HG03066 (cell line): ENCODE measurements at regions not wholly inside any gene's neighbourhood (a gene's known extent, or its start where the extent isn't known, plus 50 kb on each side); places are given as distances from the start of the nearest gene placed in this dataset.
"Not testable (repeated sequence)": the region's sequence is repeated elsewhere in the genome, so short reads cannot be mapped to it uniquely, and the experiment has no call there.

ENCODE experiments used
- ATAC-seq: cut with Tn5 transposase; IDR thresholded peaks from one replicate; pipeline ENCODE4 v1.9.1; 2021; ENCODE audit warnings: low read depth; ENCODE audit not compliant: unreplicated experiment

DNA sequence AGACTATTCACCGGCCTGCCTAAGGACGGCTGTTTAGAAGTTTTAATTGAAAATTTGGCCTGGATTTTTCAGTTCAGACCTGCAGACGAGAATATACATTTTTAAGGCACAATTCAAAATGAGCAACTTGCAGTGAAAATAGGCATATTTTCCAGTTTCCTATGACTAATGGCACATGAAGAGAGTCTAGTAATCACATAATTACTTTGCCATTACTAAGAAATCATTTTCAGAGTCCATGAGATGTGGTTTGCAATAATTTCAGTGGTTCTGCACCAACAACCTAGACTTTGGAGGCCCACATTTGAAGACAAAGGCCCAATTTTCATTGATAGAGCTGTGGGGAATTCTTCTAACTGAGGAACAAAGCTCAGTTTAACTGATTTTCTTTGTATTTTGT lies 205.3 kb downstream of the SOX2 start:
- no peak for ATAC-seq

DNA sequence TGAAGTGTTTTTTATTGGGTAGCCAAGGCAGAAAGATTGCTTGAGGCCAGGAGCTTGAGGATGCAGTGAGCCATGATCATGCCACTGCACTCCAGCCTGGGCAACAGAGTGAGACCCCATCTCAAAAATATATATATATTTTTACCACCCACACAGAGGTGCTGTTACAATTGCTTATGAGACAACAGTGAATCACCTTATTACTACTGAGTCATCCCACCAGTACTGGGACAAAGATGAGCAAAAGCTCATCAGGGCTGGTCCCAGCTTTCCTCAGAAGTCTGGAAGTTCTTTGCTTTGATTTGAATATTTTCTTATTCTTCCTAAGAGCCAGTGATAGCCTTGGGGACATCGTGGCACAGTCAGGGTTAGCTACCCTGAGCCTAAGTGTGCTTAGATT lies 207.7 kb downstream of the SOX2 start:
- no peak for ATAC-seq

DNA sequence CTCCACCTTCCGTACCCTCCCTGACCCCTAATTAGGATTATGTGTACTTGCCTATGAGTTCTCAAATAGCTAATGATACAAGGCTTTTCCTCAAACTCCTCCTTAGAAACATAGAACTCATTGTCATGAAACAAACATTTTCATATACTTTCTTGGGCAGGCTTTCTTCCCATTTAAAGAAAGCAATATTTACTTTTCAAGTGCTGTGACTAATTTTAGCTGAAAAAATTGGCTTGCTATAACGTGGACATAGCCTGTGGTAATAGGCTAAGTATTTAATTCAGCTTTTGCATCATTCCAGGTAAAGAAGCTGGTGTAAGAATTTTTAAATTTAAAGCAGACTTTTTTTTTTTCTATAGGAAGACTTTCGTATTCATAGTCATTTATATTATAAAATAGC lies 208.7 kb downstream of the SOX2 start:
- no peak for ATAC-seq

DNA sequence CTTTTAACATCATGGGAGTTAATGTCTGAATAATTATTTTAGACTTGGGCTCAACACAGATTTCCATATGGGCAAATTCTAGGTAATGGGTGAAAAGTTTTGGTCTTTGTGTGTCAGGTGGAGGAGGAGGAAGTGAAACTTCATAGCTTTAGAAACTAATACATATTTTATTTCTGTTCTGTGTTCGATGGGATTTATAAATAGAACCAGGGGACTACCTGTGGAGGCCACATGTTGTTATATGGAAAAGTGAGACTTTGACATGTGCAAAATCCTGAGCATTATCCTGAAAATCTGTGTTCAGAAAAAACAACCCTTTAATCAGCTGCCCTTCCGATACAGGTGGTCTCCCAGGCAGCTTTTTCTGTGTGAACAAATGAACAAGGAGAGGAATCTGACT lies 209.5 kb downstream of the SOX2 start:
- peak; percentile 94 for ATAC-seq

DNA sequence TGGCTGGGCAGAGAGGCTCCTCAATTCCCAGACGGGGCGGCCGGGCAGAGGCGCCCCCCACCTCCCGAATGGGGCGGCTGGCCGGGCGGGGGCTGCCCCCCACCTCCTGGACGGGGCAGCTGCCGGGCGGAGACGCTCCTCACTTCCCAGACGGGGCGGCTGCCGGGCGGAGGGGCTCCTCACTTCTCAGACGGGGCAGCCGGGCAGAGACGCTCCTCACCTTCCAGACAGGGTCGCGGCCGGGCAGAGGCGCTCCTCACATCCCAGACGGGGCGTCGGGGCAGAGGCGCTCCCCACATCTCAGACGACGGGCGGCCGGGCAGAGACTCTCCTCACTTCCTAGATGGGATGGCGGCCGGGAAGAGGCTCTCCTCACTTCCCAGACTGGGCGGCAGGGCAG lies 214.1 kb downstream of the SOX2 start:
- ATAC-seq = not testable (repeated sequence)

DNA sequence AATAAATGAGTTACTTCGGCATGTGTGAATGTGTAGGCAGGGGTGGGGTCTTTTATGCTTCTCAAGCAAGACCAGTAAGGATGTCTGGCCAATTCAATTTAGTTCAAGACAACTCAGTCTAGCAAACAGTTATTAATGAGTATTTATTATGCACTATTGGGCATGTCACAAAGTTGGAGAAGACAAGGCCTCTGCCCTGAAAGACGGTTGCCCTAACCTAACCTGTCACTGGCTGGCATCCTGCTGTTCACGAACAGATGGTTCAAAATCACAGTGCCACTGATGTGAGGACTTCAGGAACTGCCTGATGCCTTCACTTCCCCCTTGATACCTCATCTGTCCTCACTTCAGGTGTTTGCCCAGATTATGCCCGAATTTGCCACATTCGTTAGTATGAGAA lies 217.8 kb downstream of the SOX2 start:
- no peak for ATAC-seq

DNA sequence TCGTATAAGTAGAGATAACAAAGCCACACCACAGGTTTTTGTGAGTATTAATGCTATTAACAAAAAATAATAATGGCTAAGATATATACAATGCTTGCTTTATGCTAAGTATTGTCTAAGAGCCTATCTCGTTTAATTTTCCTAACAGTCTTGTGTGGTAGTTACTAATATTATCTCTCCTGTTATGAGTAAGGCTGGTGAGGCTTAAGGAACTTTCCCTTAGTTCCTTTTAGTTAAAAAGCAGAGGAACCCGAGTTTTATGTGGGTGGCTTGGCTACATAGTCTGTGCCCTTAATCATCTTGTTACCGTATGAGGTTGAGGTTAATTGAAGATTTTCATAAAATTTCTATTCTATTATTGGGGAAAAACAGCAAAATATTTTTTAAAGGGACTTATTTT lies 218.4 kb downstream of the SOX2 start:
- ATAC-seq = no peak

DNA sequence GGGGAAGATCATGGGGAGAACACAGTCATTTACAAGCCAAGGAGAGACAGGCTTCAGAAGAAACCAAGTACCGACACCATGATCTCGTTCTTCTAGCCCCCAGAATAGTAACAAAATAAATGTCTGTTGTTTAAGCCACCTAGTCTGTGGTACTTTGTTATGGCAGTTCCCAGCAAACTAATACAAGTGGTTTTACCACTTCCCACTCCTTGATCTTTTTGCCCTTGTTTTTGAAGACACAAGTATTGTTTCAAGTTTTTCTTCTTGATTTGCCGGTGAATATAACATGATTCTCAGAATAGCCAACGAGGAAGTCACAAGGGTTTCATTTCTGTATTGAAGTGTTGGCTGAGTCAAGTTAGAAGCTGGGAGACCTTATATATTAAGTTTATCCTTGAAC lies 220.3 kb downstream of the SOX2 start:
- peak; percentile 62 for ATAC-seq

DNA sequence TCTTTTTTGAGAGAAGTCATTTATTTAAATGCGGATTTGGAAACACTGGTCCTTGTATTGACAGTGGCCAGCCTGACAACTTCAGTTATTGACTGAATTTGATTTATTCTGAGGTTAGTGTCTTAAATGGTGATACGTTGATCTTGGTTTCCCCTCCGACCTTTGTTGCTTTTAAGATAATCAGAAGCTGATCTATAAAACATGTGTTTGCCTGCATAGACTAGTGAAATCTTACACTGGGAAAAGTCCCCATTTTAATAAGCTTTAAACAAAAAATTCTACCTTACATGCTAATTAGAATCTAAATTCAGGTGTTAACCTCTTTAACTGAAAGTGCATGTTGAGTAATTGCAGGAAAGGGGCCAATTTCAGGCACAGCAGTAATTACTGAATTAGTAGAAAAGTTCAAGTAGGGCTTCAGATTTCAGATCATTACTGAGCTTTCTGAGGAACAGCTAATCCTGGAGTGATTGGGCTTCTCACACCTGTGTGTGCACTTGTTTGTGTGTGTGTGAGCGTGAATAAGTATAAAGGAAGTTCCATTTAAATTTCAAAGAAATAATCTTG lies 221.4 kb downstream of the SOX2 start:
- ATAC-seq = no peak

DNA sequence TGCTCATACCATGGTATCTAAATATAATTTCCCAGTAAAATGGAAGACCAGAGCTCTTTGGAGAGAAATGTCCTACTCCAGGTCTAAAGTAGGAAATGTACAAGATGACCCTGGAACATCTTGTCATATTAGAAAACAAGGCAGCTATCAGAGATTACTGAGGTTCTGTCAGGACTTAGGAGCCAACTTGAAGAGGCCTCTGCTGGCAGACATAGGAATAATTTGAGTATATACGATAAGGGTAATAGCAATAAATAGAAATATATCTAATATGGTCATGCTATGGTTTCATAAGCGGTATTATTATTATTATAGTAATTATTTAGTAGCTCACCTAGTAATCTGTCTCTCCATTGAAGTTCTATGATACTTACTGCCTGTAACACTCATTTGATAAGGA lies 224.2 kb downstream of the SOX2 start:
- no peak for ATAC-seq

DNA sequence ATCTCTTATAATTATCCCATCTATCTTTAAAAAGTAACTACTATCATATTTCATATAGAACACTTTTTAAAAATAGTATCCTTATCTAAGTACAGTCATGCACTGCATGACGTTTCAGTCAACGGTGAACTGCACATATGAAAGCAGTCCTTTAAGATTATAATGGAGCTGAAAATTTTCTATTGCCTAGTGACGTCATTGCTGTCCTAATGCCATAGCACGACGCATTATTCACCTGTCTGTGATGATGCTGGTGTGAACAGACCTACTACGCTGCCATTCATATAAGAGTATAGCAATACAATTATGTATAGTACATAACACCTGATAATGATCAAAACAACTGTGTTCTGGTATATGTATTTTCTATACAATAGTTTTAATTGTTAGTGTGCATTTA lies 225.0 kb downstream of the SOX2 start:
- ATAC-seq = no peak

DNA sequence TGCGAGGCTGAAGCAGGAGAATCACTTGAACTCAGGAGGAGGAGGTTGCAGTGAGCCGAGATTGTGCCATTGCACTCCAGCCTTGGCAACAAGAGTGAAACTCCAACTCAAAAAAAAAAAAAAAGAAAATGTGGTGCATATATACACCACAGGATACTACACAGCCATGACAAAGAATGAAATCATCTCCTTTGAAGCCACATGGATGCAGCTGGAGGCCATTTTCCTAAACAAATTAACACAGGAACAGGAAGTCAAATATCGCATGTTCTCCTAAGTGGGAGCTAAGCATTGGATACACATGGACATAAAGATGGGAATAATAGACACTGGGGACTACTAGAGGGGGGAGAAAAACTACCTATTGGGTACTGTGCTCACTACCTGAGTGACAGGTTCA lies 226.9 kb downstream of the SOX2 start:
- ATAC-seq = not testable (repeated sequence)

DNA sequence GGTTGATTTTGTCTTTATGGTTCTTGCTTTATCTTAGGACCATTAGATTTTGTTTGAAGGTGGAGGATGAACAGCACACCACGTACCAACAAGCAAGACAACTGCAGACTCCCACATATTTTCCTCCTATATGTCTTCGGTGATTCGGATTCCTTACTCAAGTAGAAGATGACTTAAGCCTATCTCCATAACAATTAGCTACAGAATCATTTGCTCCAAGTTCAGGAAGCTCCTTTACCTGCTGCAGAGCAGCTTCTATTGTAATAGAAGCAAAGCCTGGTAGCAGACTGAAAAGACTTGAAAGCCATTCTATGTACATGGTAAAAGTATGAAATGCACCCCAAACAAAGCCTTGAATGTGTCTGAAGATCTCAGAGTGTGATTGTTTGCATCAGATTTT lies 229.0 kb downstream of the SOX2 start:
- ATAC-seq = no peak

DNA sequence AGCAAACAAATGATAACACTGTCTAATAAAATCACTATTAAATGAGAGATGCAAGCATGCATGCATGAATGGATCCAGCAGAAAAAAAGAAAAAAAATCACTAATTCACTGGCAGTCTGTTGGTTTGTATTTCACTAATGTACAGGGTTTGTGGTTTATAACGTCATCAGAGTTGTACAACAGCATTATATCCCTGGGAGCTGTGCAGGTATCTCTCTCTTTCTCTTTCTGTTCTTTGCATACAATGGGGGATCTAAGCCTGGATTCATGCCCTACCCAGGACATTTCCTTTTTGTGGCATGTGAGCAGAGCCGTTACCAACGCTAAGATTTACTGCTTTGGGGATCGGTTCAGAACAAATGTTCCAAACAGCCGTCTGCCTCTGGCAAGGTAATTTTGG lies 229.5 kb downstream of the SOX2 start:
- no peak for ATAC-seq

DNA sequence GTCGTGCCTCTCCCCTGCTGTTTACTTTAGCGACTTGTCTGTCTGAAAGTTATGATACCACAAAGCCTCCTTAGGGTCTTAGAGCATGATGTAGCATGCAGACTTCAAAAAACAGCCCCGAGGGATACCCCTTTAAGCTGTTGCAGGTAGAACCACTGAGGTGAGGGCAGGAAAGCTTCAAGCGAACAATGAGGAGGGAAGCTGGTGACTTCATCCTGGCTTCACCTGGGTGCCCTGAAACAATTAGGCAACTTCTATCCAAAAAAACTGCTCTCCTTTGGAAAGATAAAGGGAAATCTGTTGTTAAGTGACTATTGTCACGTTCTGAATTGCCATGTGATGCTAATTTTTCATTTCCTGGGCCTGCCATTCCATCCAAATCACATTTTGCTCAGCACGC lies 231.6 kb downstream of the SOX2 start:
- ATAC-seq = no peak

DNA sequence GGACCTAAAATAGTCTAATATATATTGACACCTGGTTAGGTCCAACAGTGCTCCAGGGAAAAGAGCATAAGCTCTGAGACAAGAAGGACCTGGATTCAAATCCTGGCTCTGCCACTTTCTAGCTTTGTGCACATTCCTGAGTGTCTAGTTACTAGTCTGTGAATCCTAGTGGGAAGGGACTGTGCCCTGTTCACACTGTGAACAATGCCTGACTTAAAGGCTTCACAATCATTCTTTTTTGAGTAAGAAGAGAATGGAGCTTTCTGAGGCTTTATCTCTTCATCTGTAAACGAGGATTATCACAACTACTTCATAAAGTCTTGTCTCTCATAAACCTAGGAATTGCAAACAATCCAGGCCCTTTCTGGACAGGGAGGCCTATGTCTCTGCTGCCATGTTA lies 235.9 kb downstream of the SOX2 start:
- no peak for ATAC-seq

DNA sequence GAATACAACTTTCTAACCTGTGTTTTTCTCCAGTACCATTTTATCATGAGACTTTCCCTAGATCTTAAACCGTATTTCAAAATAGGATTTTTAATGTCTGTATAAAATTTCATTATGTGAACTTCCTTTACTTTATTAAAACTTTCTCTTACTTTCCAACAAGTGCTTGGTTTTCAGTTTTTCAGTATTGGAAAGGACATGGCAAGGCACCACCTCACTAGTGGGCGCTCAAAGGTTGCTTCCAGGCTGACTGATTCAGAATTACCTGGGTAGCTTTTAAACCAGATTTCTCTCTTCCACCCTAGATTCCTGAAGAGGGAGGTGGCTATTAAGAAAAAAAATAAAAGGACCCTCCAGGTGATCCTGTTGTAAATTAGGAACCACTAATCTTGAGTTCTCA lies 236.6 kb downstream of the SOX2 start:
- ATAC-seq = no peak

DNA sequence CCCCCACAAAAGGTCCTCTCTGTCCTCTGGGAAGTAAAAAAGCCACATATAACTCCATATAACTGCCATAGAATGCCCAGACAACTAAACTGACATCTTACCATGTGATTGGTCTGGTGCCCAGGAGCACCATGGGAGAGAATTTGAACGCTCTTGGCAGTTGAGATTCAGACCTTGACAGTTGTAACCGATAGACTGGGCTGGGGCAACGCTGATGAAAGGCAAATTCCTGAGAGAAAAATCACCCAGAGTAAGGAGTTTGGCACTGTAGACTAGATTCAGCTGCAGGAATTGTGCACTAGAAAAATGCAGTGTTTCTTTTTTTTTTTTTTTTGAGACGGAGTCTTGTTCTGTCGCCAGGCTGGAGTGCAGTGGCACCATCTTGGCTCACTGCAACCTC lies 240.5 kb downstream of the SOX2 start:
- no peak for ATAC-seq

DNA sequence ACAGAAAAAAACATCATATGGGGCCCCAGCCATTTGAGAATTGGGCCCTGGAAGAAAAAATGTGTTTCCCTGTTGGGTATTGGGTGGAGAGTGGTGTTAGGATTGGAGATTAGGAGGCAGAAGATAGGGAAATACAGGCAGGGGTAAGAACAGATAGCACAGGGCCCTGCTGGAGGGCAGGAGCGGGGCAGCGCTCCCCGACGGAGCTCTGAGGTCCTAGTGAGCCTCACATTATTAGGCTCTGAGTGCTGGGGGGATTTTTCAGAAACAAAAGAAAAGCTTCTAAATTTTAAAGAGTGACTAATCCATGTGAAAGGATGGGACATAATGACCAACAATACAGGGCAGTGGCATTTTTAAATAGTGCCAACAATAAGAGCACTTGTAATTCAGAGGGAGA lies 241.2 kb downstream of the SOX2 start:
- no peak for ATAC-seq

DNA sequence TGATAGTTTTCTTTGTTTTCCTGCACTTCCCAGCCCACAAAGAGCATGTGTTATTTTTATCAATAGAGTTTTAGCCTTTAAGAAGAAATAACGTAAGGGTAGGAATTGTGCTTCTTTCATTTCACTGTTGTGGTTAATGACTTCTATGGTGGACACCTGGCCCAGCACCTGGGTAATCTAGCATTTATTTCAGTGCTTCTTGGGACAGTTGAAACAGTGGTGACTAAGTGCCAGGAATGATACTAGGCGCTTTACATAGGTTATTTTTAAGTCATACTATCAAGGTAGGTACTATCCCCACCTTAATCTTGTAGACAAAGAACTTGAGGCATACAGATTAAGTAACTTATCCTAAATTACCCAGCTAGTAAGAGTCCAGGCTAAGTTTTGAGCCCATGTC lies 243.8 kb downstream of the SOX2 start:
- no peak for ATAC-seq

DNA sequence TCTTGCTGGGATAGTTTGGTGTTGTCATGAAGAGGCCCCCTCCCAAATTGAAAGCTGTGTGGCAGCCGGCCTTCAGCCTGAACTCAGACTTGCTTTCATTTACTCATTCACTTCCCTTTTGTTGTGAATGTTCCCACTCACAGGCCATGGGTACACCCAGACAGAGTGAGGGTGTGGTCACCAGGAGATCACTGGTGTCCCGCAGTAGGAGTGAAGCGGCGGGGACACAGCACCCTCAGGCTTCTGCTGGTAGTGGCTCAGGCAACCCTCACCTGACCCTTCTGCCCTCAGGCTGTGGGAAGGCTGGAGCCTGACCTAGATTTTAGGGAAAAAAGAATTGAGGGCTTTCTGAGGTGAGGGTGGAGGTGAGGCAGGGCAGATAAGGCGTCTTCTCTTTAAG lies 244.4 kb downstream of the SOX2 start:
- ATAC-seq = no peak

DNA sequence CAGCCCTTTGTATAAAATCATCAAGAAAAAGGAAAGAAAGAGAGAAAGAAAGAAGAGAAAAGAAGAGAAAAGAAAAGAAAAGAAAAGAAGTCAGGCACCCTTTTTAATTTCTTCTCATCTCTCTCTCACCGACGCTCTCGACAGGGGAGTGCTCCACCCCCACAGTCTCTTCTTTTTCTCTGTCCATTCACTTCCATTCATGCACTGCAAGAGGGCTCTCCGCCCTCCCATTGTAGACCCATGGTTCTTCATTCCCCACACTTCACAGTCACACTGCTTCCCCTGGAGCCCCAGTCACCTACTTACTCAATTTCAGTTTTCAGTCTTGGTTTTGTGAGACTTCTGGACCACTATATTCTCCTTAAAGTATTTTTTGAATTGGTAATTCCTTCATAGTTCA lies 254.7 kb downstream of the SOX2 start:
- no peak for ATAC-seq

DNA sequence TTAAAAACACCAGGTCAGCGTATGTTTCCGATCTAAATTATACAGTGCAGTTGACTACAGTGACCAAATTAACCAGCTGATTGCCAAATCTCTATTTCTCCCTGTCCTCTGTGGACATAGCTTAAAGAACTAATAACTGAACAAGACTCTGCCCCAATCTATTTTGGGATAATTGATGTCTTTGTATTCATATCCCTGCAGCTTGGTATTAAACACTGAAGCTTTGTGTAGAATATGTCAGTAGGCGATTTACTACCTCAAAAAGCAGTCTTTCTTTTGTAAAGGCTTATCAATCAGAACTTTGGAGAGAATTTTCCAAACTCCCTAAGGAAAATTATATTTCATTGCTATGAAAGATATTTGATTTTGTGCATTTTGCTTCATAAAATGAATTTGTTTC lies 258.2 kb downstream of the SOX2 start:
- ATAC-seq = no peak
